ENCODE measurements at regions not wholly inside any gene's neighbourhood (a gene's known extent, or its start where the extent isn't known, plus 50 kb on each side); places are given as distances from the start of the nearest gene placed in this dataset.

DNA sequence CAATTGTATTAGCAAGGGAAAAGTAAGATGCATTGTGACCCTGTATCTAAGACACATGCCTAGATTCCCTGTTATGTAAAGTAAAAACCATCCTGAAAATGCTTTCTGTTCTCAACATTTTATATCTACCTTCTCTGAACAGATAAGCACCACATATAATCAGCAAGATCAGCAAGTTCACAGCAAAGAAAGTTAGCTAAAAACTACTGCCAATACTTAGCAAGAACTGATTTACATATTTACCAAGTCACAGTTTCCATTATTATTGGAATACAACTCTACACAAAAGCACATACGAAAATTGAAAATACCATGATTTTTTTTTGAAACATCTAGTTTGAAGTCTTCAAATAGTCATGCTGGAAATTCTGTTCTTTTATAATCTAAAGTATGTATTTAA lies 1118.1 kb downstream of the TAF11L14 start:
- H3K79me2 ChIP-seq (ENCODE audit: control insufficient read depth in 1 of 2, insufficient read depth in 2 of 2, low read length in 2 of 2) = no peaks in the 10 kb centered on the region
- no peak overlapping the region for H3K4me2 ChIP-seq (ENCODE audit: insufficient read depth in 1 of 2, low read depth in 2 of 2, low read length in 2 of 2)
- 87% methylated on average over 1 of the region's 1 CpG; no CpG with 5 or more reads in 1 of the 2 experiments for WGBS, 2 experiments (ENCODE audit: extremely low coverage in 1 of 2, insufficient coverage in 1 of 2, insufficient read length in 1 of 2, insufficient replicate concordance in 2 of 2, low coverage in 1 of 2, low lambda C conversion rate in 2 of 2, missing lambda C conversion rate in 1 of 2)
- no peaks in the 10 kb centered on the region for H3K4me1 ChIP-seq (replicated peaks in 1 of 4; ENCODE audit: control insufficient read depth in 3 of 4, insufficient read depth in 4 of 4, low read length in 3 of 4)
- no peak overlapping the region for H3K27ac ChIP-seq (ENCODE audit: low read depth, low read length)
- POLR2A ChIA-PET (ENCODE audit: partially characterized antibody) = no interaction called here
- H4K5ac ChIP-seq (ENCODE audit: insufficient read length, low read depth, low read length) = no peak overlapping the region
- CTCF ChIA-PET (ENCODE audit: partially characterized antibody) = no interaction called here
- H3K27me3 ChIP-seq (replicated peaks in 1 of 4; ENCODE audit: control insufficient read depth in 3 of 4, extremely low read depth in 1 of 4, insufficient read depth in 3 of 4, low read length in 3 of 4) = no peaks in the 10 kb centered on the region
- H4K20me1 ChIP-seq (replicated peaks in 1 of 2; ENCODE audit: control insufficient read depth in 1 of 2, insufficient read depth in 2 of 2, low read length in 2 of 2) = no peaks in the 10 kb centered on the region
- no peak overlapping the region for H3K18ac ChIP-seq (ENCODE audit: extremely low read depth, low read length)
- H2BK120ac ChIP-seq (replicated peaks; ENCODE audit: low read depth, low read length) = no peak overlapping the region
- FAIRE-seq (no peak), DNase-seq (ENCODE audit: low read depth in 1 of 2, low spot score in 2 of 2) (no peak)
- H2BK5ac ChIP-seq (ENCODE audit: low read depth, low read length) = no peak overlapping the region
- no peak overlapping the region for H3K56ac ChIP-seq (replicated peaks; ENCODE audit: insufficient read length, low read depth, low read length)
- no peak overlapping the region for H4K91ac ChIP-seq (replicated peaks; ENCODE audit: insufficient read length, low read length)
- H2BK20ac ChIP-seq (ENCODE audit: low read length) = no peak overlapping the region
- no peak overlapping the region for H3K4ac ChIP-seq (replicated peaks; ENCODE audit: insufficient read length, low read depth, low read length)
- no peak overlapping the region for H3K23ac ChIP-seq (ENCODE audit: insufficient read length)
- H3K14ac ChIP-seq (ENCODE audit: insufficient read length) = no peak overlapping the region
- H2BK15ac ChIP-seq (ENCODE audit: low read length) = no peak overlapping the region
- H3K9me3 ChIP-seq (ENCODE audit: insufficient read depth in 2 of 2, low read depth in 1 of 2, low read length in 1 of 2) = 0 out of 4 replicates have a peak, but pooled peaks cover under 1 to 2% of the 10 kb centered on the region in 2 experiments
- no peak overlapping the region for H3K9ac ChIP-seq (replicated peaks in 1 of 4; ENCODE audit: extremely low read depth in 1 of 4, low read depth in 3 of 4, low read length in 3 of 4)
- no peaks in the 10 kb centered on the region for H3K36me3 ChIP-seq (ENCODE audit: control insufficient read depth in 2 of 4, insufficient read depth in 4 of 4, low read length in 3 of 4)
- no peak overlapping the region for H2AFZ ChIP-seq (ENCODE audit: low read length)
- no peak overlapping the region for H2BK12ac ChIP-seq (ENCODE audit: low read depth, low read length)
- H3K79me1 ChIP-seq (ENCODE audit: low read depth, low read length) = no peaks in the 10 kb centered on the region
- H2AK5ac ChIP-seq (ENCODE audit: low read depth, low read length) = no peak overlapping the region
- TF ChIP-seq NRF1 (IDR thresholded peaks at IDR 0.05; ENCODE audit: low read depth, low read length) = no peak
- no peak for TF ChIP-seq SIX5 (IDR thresholded peaks at IDR 0.05; ENCODE audit: low read depth, low read length)
- TF ChIP-seq CTCF (IDR thresholded peaks at IDR 0.05; ENCODE audit: control extremely low read depth in 1 of 3, insufficient read depth in 1 of 3, low read depth in 1 of 3, low read length in 3 of 3) = no peak
- no peak for TF ChIP-seq POU5F1 (IDR thresholded peaks at IDR 0.05; ENCODE audit: low read depth, low read length)
- H3K23me2 ChIP-seq (ENCODE audit: low read depth, low read length) = no peaks in the 10 kb centered on the region
- H4K8ac ChIP-seq (ENCODE audit: extremely low read depth, insufficient read depth, low read length) = no peak overlapping the region
- H3K4me3 ChIP-seq (ENCODE audit: extremely low read depth in 1 of 4, insufficient read depth in 2 of 4, low read depth in 3 of 4, low read length in 4 of 4) = no peak overlapping the region

All from H1 (cell line).